Adipocyte (in vitro differentiated cells): ENCODE measurements at regions not wholly inside any gene's neighbourhood (a gene's known extent, or its start where the extent isn't known, plus 50 kb on each side); places are given as distances from the start of the nearest gene placed in this dataset.
A peak's percentile ranks its signal among the peaks of the same experiment; 100 is the strongest.

Experiments used
- DNase-seq: peaks from one replicate; pipeline ENCODE4 v3.0.0-alpha.2; 2015; ENCODE audit warnings: low read depth
- H3K27me3 ChIP-seq: replicated peaks from 2 replicates; pipeline ENCODE4 v1.7.0; 2013; ENCODE audit warnings: mild to moderate bottlenecking, low read length, moderate library complexity; ENCODE audit not compliant: control insufficient read depth, insufficient read depth
- H3K36me3 ChIP-seq: 2 replicates; pipeline ENCODE4 v1.7.0; 2013; ENCODE audit warnings: low read length, mild to moderate bottlenecking, moderate library complexity; ENCODE audit not compliant: control insufficient read depth, insufficient read depth, severe bottlenecking
- H3K4me1 ChIP-seq: 2 replicates; pipeline ENCODE4 v1.7.0; 2013; ENCODE audit warnings: mild to moderate bottlenecking, low read length, moderate library complexity; ENCODE audit not compliant: control insufficient read depth, insufficient read depth
- H3K4me3 ChIP-seq: 2 replicates; pipeline ENCODE4 v1.7.0; 2013; ENCODE audit warnings: mild to moderate bottlenecking, low read length, moderate library complexity
- H3K9ac ChIP-seq: 2 replicates; pipeline ENCODE4 v1.7.0; 2013; ENCODE audit warnings: mild to moderate bottlenecking, low read length, moderate library complexity
- H3K9me3 ChIP-seq: 2 replicates; pipeline ENCODE4 v1.7.0; 2013; ENCODE audit warnings: mild to moderate bottlenecking, low read length, moderate library complexity; ENCODE audit not compliant: control insufficient read depth

DNA sequence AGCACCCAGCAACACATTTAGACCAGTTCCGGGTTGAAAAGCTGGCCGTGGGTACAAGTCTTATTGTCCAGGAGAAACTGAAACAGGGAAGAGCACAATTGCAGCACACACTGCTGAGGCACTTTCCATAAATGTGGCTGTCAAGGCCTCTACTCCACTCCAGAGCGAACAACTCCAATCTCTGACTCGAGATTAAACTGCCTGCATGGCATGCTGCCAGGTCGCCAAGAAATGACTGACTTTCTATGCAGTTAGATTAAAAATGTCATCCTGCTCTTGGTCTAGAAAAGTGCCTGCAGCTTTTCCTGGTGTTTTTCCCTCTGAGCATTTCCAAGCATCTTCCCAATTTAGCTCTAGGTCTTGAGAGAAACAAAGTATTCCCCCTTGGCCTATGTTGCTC lies 260.6 kb upstream of the EMCN start:
- no peaks in the 10 kb centered on the region for H3K36me3 ChIP-seq
- no peak overlapping the region for H3K4me3 ChIP-seq
- no peaks in the 10 kb centered on the region for H3K4me1 ChIP-seq
- H3K27me3 ChIP-seq, result no peaks in the 10 kb centered on the region
- H3K9ac ChIP-seq, result no peak overlapping the region
- DNase-seq, result no peak
- H3K9me3 ChIP-seq, result peaks cover 7% of the 10 kb centered on the region

DNA sequence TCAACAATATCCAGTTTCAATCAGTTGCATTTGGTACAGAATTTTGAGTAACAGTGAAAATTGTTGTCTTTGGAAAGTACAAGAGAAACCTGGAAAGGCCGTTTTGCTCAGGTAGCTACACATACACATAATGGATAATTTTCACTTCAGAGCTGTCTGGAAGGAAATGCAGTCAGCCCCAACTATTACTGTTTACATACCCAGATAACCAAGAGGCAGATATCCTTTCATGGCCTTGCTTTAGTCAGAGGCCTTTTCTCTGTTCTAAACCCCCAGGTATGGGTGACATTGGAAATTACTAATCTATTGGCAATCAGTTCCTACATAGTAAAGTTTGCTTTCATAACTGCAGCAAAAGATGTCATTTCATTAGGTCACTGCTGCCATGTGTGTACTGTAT lies 244.9 kb upstream of the EMCN start:
- Histone ChIP-seq H3K9me3 (peaks cover 14% of the 10 kb centered on the region), H3K9ac (no peak overlapping the region), H3K27me3 (no peaks in the 10 kb centered on the region), H3K36me3 (no peaks in the 10 kb centered on the region), H3K4me3 (no peak overlapping the region), H3K4me1 (no peaks in the 10 kb centered on the region)
- DNase-seq, result no peak

DNA sequence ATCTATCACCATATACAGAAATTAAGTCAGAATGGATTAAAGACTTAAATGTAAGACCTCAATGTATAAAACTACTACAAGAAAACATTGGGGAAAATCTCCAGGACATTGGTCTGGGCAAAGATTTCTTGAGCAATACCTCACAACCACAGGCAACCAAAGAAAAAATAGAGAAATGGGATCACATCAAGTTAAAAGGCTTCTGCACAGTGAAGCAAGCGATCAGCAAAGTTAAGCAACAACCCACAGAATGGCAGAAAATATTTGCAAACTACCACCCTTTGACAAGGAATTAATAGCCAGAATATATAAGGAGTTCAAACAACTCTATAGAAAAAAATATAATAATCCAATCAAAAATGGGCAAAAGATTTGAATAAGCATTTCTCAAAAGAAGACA lies 236.9 kb upstream of the EMCN start:
- Histone ChIP-seq H3K36me3 (no peaks in the 10 kb centered on the region), H3K4me3 (no peak overlapping the region), H3K27me3 (no peaks in the 10 kb centered on the region), H3K4me1 (no peaks in the 10 kb centered on the region), H3K9ac (no peak overlapping the region), H3K9me3 (peaks cover 10% of the 10 kb centered on the region)
- DNase-seq, result peak; percentile 15

DNA sequence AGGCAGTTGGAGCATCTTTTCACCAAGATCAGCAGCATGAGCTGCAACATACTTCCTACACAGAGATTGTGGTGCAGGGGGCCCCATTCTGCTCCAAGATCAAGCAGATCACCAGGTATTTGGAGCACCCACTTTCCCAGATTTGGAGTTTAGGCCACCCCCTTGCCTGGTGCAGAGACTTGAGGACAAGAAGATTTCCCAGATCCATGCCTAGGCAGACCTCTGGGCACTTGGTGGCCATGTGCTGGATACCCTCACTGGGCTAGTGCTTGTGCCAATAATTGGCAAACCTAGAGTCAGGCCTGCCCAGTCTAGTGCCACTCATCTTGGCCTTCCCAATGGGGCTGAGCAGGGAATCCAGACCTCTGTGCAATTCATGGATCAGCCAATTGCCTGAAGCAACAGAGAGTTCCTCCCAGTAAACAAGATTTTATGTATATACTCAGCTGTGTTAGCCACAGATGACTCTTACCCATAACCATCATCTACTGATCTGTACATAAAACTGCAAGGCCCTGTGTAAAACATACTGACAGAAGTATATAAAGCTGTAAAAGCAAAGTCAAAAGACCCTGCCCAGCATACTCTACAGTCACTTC lies 228.4 kb upstream of the EMCN start:
- Histone ChIP-seq H3K36me3 (no peaks in the 10 kb centered on the region), H3K27me3 (no peaks in the 10 kb centered on the region), H3K4me3 (no peak overlapping the region), H3K4me1 (no peaks in the 10 kb centered on the region), H3K9me3 (no peaks in the 10 kb centered on the region), H3K9ac (no peak overlapping the region)
- DNase-seq, result no peak

DNA sequence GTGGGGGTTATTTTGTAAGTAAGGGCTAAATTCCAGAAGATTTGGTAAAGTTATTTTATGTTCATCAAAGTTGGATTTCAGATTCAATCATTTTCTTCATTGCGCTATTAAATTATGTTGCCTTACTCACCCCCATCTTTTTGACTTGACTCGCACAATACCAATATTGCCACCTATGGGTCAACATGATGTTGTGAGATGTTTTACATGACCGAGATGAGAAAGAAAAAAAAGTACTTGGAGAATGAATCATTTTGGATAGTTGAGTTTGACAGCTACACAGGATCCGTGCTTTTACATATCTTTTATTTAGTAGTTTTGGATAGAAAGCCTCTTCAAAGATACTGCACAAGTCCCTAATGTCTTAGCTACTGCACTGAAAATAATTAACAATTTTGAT lies 224.2 kb upstream of the EMCN start:
- no peak overlapping the region for H3K4me3 ChIP-seq
- no peak overlapping the region for H3K9ac ChIP-seq
- peak; percentile 38 for DNase-seq
- H3K36me3 ChIP-seq, result no peaks in the 10 kb centered on the region
- no peaks in the 10 kb centered on the region for H3K27me3 ChIP-seq
- H3K9me3 ChIP-seq, result no peaks in the 10 kb centered on the region
- peaks cover 15% of the 10 kb centered on the region for H3K4me1 ChIP-seq

DNA sequence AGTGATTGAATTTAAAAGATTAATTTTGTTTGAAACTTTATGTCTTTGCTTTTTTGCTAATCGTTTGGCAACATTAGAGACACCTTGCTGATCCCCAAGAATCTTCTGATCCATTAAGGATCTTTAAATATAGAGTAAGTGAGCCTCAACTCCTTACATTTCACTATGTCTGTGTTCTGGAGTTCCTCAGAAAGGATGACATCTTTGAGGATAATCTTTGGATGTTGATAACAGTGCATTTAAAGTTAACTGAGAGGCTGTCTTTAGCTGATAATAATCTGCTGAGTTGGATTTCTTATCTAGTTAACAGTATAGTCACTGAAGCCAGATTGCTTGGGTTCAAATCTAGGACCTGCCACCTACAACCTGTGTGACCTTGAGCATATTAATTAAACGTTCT lies 221.6 kb upstream of the EMCN start:
- H3K4me3 ChIP-seq, result no peak overlapping the region
- no peak for DNase-seq
- no peak overlapping the region for H3K9ac ChIP-seq
- no peaks in the 10 kb centered on the region for H3K36me3 ChIP-seq
- H3K27me3 ChIP-seq, result no peaks in the 10 kb centered on the region
- H3K9me3 ChIP-seq, result peaks cover under 1% of the 10 kb centered on the region
- H3K4me1 ChIP-seq, result peaks cover 25% of the 10 kb centered on the region

DNA sequence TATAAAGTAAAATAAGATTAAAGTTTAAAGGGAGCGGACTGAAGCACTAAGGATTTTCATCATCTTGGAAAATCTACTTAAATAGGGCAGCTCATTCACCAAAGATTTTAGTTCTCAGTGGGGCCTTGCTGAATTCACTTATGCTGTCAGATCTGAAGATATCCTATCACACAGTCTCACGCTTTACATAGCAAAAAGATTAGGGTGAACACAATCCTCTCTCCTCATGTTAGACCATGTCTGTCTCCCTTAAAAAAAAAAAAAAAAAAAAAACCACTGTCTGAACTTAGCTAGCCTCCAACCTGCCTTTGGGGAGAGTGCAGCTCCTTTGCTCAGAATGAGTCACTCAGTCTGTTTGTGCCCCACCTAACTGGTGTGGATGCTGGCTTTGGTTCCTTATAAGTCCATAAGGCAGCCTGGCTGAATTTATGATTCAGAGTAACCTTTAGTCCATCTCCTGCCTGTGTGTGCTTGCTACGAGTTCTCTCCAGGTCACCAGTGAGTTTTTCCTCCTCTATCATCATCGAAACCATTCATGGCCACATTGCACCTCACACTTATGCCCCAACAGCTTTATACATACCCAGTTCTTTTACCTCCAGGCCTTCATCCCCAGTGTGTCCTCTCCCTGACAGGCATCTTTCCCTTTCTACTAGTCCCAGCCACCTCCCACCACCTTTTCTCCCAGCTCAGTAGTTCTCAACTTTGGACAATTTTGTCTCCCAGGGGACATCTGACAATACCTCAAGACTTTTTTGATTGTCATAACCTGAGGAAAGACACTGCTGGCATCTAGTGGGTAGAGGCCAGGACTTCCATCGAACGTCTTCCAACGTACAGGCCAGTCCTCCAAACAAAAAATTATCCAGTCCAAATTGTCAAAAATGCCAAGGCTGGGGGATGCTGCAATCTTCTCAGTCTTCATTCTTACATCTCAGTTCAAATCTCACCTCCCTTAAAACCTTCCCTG lies 220.7 kb upstream of the EMCN start:
- peak; percentile 75 for DNase-seq
- no peaks in the 10 kb centered on the region for H3K27me3 ChIP-seq
- H3K9me3 ChIP-seq, result peaks cover 8% of the 10 kb centered on the region
- peak overlapping the region; percentile 19 for H3K9ac ChIP-seq
- H3K4me1 ChIP-seq, result peaks cover 25% of the 10 kb centered on the region
- H3K36me3 ChIP-seq, result no peaks in the 10 kb centered on the region
- H3K4me3 ChIP-seq, result no peak overlapping the region

DNA sequence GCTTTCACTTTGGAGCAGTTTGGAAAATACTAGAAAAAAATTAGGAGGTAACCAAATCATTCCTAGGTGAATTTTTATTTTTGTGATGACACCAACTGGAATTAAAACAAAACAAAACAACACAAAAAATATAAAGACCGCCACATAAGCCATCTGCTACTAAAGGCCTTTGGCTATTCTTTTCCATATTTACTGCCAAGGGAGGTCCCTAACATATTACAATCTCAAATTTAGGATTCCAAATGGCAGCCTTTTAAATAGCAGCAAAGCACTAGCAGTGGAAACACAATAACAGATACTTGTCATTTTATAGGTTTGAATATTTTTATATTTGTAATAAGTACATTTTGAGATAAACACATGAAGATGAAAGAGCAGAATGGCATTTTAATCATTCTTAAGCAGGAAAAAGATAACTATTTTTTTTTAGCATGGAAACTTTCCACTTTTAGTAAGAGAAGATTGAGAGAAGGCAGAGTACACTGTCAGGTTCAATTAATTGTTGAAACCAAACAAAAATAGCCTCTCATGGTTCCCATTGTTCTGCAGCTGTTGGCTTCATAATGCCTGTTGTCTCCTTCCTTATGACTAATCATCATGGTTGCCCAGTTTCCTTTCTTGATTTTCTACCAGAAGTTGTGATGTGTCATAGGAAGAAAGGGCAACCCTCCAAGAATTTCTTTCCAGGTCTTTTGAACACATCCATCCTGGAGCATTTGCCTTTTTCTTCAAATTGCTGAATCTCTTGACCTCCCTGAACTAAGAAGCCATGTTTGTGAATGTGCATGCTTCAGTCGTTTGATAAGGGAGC lies 219.0 kb upstream of the EMCN start:
- H3K4me3 ChIP-seq, result no peak overlapping the region

DNA sequence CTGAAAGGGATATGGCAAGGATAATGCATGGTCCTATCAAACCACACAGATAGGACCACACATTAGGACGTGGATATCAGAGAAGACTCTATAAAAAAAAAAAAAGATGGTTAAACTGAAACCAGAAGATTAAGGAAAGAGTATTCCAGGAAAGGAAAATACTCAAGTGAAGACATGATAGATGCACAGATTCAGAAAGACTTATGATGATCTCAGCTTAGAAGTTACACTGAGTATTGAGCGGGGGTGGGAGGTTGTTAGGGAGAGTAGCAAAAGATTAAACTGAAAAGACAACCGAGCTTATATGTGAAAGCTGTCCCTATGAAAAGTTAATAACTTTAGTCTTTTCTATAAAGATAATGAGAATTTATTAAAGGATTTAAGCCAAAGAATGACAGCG lies 211.0 kb upstream of the EMCN start:
- Histone ChIP-seq H3K4me1 (no peaks in the 10 kb centered on the region), H3K9ac (no peak overlapping the region), H3K27me3 (no peaks in the 10 kb centered on the region), H3K36me3 (no peaks in the 10 kb centered on the region), H3K9me3 (peaks cover 9% of the 10 kb centered on the region), H3K4me3 (no peak overlapping the region)
- DNase-seq, result no peak

More for the DNA sequence above, 219.0 kb upstream of the EMCN start:
- Histone ChIP-seq H3K27me3 (no peaks in the 10 kb centered on the region), H3K9me3 (peaks cover 8% of the 10 kb centered on the region), H3K36me3 (no peaks in the 10 kb centered on the region), H3K4me1 (peaks cover 25% of the 10 kb centered on the region), H3K9ac (no peak overlapping the region)
- DNase-seq, result peak; percentile 69

DNA sequence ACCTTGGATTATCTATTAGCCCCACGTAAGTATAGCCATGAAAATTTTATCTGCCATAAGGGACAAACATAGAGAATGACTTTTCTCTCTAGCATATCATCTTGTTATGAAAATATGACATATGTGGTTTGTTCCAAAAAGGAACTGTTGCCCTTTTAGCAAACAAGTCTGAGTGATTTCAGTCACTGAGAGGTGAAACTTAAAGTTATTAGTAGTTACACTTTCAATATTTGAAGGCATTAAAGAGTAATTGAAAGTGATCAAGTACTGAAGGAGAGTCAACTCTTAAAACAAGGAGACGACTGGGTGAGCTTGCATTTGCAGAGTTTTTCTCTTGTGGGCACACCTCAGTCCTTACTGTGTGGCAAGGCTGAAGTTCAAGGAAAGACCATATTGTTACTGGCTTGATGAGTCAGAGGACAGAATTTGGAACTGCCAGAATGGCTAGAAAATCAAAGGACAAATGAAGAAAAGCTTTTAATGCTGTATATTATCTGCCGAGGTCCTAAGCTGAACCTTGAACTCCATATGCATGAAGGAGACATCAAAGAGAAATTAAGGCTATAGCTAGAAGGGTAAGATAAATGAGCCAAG lies 205.1 kb upstream of the EMCN start:
- Histone ChIP-seq H3K27me3 (no peaks in the 10 kb centered on the region), H3K9ac (no peak overlapping the region), H3K4me3 (no peak overlapping the region), H3K9me3 (peaks cover 7% of the 10 kb centered on the region), H3K36me3 (no peaks in the 10 kb centered on the region), H3K4me1 (no peaks in the 10 kb centered on the region)
- no peak for DNase-seq

DNA sequence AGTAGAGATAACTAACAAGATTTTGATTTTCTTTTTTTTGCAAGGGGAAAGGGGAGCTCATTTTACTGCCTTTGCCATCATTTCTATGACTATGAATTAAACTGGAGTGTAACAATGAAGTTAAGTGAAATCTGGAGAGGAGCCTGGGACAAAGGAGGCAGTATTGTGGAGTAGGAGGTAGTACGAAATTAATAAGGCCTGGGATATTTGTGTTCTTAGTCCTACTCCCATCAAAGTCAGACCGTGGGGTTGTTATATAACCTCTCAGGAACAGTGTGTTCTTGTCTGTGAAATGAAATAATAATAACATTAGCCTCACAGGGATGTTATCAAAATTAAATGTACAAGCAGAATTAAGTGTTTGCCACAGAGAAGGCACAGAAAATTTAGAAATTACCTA lies 204.3 kb upstream of the EMCN start:
- H3K27me3 ChIP-seq, result no peaks in the 10 kb centered on the region
- no peak overlapping the region for H3K9ac ChIP-seq
- no peak for DNase-seq
- H3K4me3 ChIP-seq, result no peak overlapping the region
- no peaks in the 10 kb centered on the region for H3K4me1 ChIP-seq
- peaks cover 7% of the 10 kb centered on the region for H3K9me3 ChIP-seq
- no peaks in the 10 kb centered on the region for H3K36me3 ChIP-seq
